ENCODE measurements at regions not wholly inside any gene's neighbourhood (a gene's known extent, or its start where the extent isn't known, plus 50 kb on each side); places are given as distances from the start of the nearest gene placed in this dataset.
A peak's percentile ranks its signal among the peaks of the same experiment; 100 is the strongest.

DNA sequence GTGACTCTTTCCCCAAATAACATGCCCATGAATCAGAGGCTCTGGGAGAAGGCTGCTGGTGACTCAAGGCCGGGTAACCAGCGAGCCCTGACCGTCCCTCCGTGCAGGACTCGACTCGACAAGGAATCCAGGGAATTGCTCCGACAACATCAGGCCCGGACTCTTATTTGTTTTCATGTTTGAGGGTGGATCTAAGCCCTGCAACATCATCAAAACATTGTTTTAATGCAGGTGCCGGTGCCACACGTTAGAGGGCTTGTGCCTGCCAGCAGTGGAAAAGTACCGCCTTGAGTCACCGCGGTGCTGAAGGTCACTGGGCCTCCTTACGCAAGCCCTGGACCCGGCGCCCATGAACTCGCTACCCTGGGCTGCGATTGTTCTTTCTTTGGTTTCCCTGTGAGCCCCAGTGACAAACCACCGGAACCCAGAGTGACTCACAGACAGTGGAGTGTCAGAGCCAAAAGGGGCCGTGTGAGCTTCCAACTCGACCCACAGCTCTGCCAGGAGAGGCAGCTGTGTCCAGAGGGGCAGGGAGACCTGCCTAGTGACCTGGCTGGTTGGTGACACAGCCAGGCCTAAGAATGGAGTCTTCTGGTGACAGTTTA is 139.4 kb upstream of the SHH start:
- TF ChIP-seq, protein P1, sequence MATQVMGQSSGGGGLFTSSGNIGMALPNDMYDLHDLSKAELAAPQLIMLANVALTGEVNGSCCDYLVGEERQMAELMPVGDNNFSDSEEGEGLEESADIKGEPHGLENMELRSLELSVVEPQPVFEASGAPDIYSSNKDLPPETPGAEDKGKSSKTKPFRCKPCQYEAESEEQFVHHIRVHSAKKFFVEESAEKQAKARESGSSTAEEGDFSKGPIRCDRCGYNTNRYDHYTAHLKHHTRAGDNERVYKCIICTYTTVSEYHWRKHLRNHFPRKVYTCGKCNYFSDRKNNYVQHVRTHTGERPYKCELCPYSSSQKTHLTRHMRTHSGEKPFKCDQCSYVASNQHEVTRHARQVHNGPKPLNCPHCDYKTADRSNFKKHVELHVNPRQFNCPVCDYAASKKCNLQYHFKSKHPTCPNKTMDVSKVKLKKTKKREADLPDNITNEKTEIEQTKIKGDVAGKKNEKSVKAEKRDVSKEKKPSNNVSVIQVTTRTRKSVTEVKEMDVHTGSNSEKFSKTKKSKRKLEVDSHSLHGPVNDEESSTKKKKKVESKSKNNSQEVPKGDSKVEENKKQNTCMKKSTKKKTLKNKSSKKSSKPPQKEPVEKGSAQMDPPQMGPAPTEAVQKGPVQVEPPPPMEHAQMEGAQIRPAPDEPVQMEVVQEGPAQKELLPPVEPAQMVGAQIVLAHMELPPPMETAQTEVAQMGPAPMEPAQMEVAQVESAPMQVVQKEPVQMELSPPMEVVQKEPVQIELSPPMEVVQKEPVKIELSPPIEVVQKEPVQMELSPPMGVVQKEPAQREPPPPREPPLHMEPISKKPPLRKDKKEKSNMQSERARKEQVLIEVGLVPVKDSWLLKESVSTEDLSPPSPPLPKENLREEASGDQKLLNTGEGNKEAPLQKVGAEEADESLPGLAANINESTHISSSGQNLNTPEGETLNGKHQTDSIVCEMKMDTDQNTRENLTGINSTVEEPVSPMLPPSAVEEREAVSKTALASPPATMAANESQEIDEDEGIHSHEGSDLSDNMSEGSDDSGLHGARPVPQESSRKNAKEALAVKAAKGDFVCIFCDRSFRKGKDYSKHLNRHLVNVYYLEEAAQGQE (IDR thresholded peaks at IDR 0.05; ENCODE audit: insufficient read depth in 1 of 2, low read depth in 2 of 2, low read length in 1 of 2), result no peak
- TF ChIP-seq, protein P2, sequence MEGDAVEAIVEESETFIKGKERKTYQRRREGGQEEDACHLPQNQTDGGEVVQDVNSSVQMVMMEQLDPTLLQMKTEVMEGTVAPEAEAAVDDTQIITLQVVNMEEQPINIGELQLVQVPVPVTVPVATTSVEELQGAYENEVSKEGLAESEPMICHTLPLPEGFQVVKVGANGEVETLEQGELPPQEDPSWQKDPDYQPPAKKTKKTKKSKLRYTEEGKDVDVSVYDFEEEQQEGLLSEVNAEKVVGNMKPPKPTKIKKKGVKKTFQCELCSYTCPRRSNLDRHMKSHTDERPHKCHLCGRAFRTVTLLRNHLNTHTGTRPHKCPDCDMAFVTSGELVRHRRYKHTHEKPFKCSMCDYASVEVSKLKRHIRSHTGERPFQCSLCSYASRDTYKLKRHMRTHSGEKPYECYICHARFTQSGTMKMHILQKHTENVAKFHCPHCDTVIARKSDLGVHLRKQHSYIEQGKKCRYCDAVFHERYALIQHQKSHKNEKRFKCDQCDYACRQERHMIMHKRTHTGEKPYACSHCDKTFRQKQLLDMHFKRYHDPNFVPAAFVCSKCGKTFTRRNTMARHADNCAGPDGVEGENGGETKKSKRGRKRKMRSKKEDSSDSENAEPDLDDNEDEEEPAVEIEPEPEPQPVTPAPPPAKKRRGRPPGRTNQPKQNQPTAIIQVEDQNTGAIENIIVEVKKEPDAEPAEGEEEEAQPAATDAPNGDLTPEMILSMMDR (IDR thresholded peaks at IDR 0.05), result no peak
- peak; percentile 62; the same call in 1 of the 2 replicates for TF ChIP-seq POLR2AphosphoS5 (IDR thresholded peaks at IDR 0.05; ENCODE audit: low read depth, low read length)

Data from Panc1 (cell line).